ENCODE measurements at regions not wholly inside any gene's neighbourhood (a gene's known extent, or its start where the extent isn't known, plus 50 kb on each side); places are given as distances from the start of the nearest gene placed in this dataset.

DNA sequence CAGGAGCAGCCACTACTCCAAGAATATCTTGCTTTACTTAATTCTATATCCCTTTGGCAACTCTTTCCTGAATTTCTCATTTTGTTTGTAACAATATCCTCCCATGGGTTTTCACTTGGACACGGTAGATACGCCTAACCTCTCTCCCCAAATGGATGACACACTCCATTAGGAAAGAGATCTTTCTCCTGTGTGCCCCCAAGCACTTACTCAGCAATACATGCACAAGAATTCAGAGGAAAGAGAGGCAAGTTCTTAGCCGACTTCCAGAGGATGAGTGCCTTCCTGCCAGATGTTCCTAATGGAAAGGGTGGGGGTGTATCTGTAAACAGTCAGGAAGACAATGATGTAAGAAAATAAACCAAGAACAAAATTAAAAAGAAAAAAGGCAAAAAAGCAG, 844.5 kb downstream of the NLGN4Y start:
- H3K4me3 Mint-ChIP-seq: no peak overlapping the region

DNA sequence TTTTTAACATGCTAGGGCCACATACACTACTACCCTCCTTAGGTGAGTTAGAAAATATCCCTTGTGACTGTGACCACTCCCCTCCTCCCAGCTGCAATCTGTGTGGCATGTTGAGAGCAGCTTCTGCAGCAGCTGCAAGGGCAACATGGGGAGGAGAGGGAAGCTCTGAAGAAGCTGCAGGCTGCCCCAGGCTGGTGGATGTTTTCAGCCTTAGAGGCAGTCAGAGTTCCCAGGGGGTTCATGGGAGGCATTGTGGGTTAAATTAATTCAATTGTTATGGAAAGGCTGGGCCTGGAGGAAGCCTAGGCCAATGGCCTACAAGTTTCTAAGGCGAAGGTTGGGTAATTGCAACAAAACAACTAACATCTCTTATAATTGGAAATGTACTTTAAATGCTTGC, 860.8 kb downstream of the NLGN4Y start:
- peak; percentile 97 for ATAC-seq
- no peaks in the 10 kb centered on the region for H3K27me3 ChIP-seq (ENCODE audit: insufficient read depth)
- TF ChIP-seq, protein P1, sequence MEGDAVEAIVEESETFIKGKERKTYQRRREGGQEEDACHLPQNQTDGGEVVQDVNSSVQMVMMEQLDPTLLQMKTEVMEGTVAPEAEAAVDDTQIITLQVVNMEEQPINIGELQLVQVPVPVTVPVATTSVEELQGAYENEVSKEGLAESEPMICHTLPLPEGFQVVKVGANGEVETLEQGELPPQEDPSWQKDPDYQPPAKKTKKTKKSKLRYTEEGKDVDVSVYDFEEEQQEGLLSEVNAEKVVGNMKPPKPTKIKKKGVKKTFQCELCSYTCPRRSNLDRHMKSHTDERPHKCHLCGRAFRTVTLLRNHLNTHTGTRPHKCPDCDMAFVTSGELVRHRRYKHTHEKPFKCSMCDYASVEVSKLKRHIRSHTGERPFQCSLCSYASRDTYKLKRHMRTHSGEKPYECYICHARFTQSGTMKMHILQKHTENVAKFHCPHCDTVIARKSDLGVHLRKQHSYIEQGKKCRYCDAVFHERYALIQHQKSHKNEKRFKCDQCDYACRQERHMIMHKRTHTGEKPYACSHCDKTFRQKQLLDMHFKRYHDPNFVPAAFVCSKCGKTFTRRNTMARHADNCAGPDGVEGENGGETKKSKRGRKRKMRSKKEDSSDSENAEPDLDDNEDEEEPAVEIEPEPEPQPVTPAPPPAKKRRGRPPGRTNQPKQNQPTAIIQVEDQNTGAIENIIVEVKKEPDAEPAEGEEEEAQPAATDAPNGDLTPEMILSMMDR (conservative IDR thresholded peaks at IDR 0.05; ENCODE audit: low read depth in 2 of 2): no peak
- TF ChIP-seq, protein P2, sequence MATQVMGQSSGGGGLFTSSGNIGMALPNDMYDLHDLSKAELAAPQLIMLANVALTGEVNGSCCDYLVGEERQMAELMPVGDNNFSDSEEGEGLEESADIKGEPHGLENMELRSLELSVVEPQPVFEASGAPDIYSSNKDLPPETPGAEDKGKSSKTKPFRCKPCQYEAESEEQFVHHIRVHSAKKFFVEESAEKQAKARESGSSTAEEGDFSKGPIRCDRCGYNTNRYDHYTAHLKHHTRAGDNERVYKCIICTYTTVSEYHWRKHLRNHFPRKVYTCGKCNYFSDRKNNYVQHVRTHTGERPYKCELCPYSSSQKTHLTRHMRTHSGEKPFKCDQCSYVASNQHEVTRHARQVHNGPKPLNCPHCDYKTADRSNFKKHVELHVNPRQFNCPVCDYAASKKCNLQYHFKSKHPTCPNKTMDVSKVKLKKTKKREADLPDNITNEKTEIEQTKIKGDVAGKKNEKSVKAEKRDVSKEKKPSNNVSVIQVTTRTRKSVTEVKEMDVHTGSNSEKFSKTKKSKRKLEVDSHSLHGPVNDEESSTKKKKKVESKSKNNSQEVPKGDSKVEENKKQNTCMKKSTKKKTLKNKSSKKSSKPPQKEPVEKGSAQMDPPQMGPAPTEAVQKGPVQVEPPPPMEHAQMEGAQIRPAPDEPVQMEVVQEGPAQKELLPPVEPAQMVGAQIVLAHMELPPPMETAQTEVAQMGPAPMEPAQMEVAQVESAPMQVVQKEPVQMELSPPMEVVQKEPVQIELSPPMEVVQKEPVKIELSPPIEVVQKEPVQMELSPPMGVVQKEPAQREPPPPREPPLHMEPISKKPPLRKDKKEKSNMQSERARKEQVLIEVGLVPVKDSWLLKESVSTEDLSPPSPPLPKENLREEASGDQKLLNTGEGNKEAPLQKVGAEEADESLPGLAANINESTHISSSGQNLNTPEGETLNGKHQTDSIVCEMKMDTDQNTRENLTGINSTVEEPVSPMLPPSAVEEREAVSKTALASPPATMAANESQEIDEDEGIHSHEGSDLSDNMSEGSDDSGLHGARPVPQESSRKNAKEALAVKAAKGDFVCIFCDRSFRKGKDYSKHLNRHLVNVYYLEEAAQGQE (IDR thresholded peaks at IDR 0.05; ENCODE audit: unreplicated experiment): no peak
- TF ChIP-seq, protein P3, sequence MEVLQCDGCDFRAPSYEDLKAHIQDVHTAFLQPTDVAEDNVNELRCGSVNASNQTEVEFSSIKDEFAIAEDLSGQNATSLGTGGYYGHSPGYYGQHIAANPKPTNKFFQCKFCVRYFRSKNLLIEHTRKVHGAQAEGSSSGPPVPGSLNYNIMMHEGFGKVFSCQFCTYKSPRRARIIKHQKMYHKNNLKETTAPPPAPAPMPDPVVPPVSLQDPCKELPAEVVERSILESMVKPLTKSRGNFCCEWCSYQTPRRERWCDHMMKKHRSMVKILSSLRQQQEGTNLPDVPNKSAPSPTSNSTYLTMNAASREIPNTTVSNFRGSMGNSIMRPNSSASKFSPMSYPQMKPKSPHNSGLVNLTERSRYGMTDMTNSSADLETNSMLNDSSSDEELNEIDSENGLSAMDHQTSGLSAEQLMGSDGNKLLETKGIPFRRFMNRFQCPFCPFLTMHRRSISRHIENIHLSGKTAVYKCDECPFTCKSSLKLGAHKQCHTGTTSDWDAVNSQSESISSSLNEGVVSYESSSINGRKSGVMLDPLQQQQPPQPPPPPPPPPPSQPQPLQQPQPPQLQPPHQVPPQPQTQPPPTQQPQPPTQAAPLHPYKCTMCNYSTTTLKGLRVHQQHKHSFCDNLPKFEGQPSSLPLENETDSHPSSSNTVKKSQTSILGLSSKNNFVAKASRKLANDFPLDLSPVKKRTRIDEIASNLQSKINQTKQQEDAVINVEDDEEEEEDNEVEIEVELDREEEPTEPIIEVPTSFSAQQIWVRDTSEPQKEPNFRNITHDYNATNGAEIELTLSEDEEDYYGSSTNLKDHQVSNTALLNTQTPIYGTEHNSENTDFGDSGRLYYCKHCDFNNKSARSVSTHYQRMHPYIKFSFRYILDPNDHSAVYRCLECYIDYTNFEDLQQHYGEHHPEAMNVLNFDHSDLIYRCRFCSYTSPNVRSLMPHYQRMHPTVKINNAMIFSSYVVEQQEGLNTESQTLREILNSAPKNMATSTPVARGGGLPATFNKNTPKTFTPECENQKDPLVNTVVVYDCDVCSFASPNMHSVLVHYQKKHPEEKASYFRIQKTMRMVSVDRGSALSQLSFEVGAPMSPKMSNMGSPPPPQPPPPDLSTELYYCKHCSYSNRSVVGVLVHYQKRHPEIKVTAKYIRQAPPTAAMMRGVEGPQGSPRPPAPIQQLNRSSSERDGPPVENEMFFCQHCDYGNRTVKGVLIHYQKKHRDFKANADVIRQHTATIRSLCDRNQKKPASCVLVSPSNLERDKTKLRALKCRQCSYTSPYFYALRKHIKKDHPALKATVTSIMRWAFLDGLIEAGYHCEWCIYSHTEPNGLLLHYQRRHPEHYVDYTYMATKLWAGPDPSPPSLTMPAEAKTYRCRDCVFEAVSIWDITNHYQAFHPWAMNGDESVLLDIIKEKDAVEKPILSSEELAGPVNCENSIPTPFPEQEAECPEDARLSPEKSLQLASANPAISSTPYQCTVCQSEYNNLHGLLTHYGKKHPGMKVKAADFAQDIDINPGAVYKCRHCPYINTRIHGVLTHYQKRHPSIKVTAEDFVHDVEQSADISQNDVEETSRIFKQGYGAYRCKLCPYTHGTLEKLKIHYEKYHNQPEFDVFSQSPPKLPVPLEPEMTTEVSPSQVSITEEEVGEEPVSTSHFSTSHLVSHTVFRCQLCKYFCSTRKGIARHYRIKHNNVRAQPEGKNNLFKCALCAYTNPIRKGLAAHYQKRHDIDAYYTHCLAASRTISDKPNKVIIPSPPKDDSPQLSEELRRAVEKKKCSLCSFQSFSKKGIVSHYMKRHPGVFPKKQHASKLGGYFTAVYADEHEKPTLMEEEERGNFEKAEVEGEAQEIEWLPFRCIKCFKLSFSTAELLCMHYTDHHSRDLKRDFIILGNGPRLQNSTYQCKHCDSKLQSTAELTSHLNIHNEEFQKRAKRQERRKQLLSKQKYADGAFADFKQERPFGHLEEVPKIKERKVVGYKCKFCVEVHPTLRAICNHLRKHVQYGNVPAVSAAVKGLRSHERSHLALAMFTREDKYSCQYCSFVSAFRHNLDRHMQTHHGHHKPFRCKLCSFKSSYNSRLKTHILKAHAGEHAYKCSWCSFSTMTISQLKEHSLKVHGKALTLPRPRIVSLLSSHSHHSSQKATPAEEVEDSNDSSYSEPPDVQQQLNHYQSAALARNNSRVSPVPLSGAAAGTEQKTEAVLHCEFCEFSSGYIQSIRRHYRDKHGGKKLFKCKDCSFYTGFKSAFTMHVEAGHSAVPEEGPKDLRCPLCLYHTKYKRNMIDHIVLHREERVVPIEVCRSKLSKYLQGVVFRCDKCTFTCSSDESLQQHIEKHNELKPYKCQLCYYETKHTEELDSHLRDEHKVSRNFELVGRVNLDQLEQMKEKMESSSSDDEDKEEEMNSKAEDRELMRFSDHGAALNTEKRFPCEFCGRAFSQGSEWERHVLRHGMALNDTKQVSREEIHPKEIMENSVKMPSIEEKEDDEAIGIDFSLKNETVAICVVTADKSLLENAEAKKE (CRISPR knock-in tag; IDR thresholded peaks at IDR 0.05): peak; percentile 87
- Mint-ChIP-seq H3K9me3 (no peaks in the 10 kb centered on the region), H3K36me3 (ENCODE audit: low read depth) (no peaks in the 10 kb centered on the region), H3K4me1 (peaks cover 14% of the 10 kb centered on the region), H3K27me3 (ENCODE audit: insufficient read depth, low read depth, poor library complexity) (no peaks in the 10 kb centered on the region), H3K4me3 (no peak overlapping the region), H3K27ac (peak overlapping the region; percentile 66)
- H3K4me1 ChIP-seq (ENCODE audit: insufficient read depth): peaks cover 5% of the 10 kb centered on the region
- peak; percentile 48 for DNase-seq (ENCODE audit: low spot score)
- no peaks in the 10 kb centered on the region for H3K79me2 ChIP-seq (replicated peaks; ENCODE audit: insufficient read depth)
- H3K4me2 ChIP-seq: no peak overlapping the region
- H4K20me1 ChIP-seq (replicated peaks; ENCODE audit: insufficient read depth): no peaks in the 10 kb centered on the region
- H2AFZ ChIP-seq: no peak overlapping the region
- H3K9me2 ChIP-seq (ENCODE audit: insufficient read depth): no peaks in the 10 kb centered on the region
- H3K4me3 ChIP-seq: no peak overlapping the region
- no peaks in the 10 kb centered on the region for H3F3A ChIP-seq (replicated peaks; ENCODE audit: low read depth)
- H3K27ac ChIP-seq (ENCODE audit: low read depth): peak overlapping the region; percentile 67; the same call in 1 of the 2 replicates
- H3K36me3 ChIP-seq (ENCODE audit: insufficient read depth): no peaks in the 10 kb centered on the region

More for the DNA sequence above, 844.5 kb downstream of the NLGN4Y start:
- no peak for TF ChIP-seq ZNF331 (CRISPR knock-in tag; IDR thresholded peaks at IDR 0.05; ENCODE audit: low read depth)
- Histone ChIP-seq H3K27ac (ENCODE audit: low read depth) (no peak overlapping the region), H3K4me2 (no peak overlapping the region), H4K20me1 (replicated peaks; ENCODE audit: insufficient read depth) (no peaks in the 10 kb centered on the region), H2AFZ (no peak overlapping the region), H3F3A (replicated peaks; ENCODE audit: low read depth) (no peaks in the 10 kb centered on the region), H3K27me3 (ENCODE audit: insufficient read depth) (no peaks in the 10 kb centered on the region), H3K4me1 (ENCODE audit: insufficient read depth) (no peaks in the 10 kb centered on the region), H3K36me3 (ENCODE audit: insufficient read depth) (no peaks in the 10 kb centered on the region), H3K9me2 (ENCODE audit: insufficient read depth) (no peaks in the 10 kb centered on the region), H3K4me3 (no peak overlapping the region), H3K79me2 (replicated peaks; ENCODE audit: insufficient read depth) (no peaks in the 10 kb centered on the region)
- Mint-ChIP-seq H3K27me3 (ENCODE audit: insufficient read depth, low read depth, poor library complexity) (peaks cover 4% of the 10 kb centered on the region), H3K9me3 (peaks cover 3% of the 10 kb centered on the region; the same call in 2 of the 3 replicates), H3K27ac (no peak overlapping the region), H3K4me1 (no peaks in the 10 kb centered on the region), H3K36me3 (ENCODE audit: low read depth) (no peaks in the 10 kb centered on the region)
- DNase-seq (ENCODE audit: low spot score): no peak
- ATAC-seq: no peak
